AML-193 (cell line): ENCODE measurements at regions not wholly inside any gene's neighbourhood (a gene's known extent, or its start where the extent isn't known, plus 50 kb on each side); places are given as distances from the start of the nearest gene placed in this dataset.
A peak's percentile ranks its signal among the peaks of the same experiment; 100 is the strongest.
"Not testable (repeated sequence)": the region's sequence is repeated elsewhere in the genome, so short reads cannot be mapped to it uniquely, and the experiment has no call there.

Source experiments
- DNase-seq, 2 experiments: peaks; one replicate each; lab custom pipeline; 2025; lab: John Stamatoyannopoulos, UW

DNA sequence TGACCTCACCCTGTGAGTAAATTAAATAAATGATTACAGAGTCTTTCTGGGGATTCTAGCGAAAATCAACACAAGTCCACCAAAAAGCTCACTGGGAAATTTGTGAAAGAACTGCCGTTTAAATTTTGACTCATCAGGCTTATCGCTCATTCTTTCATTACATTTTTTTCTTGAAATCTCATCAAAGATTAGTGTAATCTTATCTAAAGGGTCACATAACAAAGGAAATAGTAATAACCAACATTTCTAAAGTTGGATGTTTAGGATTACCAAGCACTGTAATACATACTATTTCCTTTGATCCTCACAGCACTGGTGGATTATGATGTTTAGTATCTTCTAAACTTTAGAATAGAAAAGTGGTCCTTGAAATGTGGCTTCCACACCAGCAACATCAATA is 111.1 kb upstream of the CBLB start:
- no peak for DNase-seq

DNA sequence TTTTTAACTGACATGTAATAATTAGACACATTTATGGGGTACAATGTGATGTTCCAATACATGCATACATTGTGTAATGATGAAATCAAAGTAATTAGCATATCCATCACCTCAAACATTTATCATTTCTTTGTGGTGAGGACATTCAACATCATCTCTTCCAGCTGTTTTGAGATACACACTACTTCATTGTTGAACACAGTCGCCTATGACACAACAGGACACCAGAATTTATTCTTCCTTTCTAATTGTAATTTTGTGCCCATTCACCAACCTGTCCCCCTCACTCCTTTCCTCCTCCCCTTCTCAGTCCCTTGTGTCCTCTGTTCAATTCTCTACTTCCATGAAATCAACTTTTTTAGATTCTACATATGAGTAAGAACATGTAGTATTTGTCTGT is 113.4 kb upstream of the CBLB start:
- no peak for DNase-seq

DNA sequence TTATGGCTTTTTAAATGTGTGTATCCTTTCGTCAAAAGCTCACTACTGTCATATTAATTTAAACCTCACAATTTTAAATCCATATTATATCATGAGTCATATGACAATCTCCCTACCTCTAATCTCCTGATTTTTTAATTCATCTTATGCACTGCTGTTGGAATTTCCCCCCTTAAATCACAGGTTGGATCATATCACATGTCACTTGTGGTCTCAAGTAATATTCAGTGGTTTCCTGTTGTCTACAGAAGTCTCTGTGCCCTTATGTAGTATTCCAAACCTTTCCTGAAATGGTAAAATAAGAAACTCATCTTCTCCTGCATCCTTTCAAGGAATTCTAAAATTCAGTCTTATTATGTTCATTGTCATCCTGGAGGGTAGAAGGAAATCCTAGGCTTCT is 116.0 kb upstream of the CBLB start:
- no peak for DNase-seq

DNA sequence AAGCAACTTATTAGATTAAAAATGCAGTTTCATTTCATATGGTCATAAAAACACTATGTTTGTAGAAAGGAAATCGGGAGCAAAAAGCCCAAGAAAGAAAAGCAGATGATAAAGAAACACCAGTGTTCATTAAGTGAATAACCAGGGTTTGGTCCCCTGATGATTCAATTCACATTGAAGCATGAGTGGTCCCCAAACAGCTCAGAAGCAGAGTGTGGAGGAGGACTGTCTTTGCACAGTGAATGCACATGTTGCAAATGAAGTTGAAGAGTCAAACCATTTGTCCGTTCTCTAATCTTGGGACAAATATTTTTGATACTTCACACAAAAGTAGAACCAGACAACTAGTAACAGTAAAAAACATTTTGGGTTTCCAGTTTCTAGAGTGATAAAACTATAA is 117.5 kb upstream of the CBLB start:
- DNase-seq: not testable (repeated sequence)

DNA sequence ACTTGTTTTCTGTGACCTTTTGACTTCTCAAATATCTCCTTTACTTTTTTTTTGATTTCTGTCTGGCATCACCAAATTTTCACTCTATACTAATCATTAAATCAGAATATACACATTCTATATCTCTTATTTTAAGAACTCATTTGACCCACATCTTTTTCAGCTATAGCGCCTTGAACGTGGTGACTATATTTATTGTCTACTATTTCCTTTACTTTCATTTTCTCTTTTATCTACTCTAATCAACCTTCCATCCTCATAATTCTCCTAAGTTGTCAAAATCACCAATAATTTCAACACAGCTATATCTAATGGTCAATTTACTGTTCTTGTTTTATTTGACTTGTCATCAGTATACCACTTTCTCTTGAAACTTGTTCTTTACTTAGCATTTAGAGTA is 119.0 kb upstream of the CBLB start:
- DNase-seq: no peak

DNA sequence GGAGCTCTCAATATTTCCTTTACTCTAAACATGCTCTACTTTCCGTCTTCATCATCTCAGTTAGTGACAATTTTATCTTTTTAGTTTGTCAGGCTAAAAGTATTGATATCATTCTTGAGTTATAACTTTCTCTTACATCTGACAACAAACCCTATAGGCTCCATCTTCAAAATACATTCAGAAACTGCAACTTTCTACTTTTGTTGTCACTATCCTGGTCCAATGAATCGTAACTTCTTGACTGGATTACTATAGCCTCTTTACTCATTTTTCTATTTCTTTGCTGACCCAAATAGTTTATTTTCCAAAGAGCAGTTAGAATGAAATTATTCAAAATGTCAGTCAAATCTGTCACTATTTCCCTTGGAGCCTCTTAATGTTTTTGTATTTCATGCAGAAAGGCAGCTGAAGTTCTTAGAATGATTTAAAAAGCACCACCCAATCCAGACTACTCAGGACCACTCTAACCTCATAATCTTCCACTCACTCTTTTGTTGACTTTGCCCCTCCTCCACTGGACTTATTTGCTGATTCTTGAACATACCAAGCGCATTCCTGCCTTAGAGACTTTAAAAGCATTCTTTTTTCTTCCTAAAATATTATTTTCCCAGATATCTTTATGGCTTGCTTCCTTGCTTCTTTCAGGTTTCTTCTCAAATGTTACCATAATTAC is 119.9 kb upstream of the CBLB start:
- no peak for DNase-seq

DNA sequence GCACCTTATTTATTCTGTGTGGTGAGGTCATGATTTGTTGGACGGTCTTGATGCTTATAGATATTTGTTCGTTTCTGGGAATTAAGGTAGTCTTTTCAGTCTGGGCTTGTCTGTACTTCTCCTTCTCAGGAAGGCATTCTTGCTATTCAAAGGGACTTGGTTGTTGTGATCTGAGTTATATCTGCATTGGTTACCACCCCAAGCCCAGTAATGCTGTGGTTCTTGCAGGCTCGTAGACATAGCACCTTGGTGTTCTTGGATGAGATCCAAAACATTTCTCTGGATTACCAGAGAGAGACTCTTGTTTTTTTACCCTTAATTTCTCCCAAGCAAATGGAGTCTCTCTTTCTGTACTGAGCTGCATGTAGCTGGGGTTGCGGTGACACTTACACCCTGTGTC is 128.0 kb upstream of the CBLB start:
- DNase-seq: no peak

DNA sequence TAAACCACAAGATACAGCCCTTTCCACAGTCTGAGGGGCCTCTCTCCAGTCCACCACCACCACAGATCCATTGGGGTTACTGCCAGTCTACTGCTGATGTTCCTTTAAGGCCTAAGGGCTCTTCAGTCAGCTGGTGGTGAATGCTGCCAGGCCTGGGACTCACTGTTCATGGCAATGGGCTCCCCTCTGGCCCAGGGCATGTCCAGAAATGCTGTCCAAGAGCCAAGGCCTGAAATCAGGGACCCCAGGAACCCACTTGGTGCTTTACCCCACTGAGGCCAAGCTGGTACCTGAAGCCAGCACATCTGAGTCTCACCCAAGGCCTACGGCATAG is 128.6 kb upstream of the CBLB start:
- DNase-seq: no peak

DNA sequence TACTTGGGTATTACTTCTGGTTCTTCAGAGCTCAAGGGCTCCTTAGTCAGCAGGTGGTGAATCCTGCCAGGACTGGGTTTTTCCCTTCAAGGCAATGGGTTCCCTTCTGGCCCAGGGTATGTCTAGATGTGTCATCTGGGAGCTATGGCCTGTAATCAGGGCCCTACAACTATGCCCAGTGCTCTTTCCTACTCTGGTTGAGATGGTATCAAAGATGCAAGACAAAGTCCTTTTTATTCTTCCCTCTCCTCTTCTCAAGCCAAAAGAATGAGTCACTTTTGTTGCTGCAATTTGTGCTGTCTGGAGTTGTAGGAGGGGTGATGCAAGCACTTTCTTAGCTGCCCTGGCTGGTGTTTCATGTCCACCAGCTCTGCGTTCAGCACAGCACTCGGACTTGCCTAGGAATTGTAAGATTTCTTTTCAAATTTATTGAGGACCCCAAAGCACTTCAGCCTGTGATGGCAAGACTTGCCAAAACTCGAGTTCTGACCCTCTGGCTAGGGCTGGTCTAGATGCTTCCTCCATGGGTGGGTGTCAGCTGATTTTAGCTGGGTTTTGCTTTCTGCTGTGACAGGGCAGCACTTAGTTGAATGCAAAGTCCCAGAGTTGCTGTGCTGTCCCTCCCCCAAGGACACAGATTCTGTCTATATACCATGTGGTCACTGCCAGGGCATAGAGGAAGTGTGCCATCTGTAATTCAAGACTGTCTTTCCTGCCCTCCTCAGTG is 129.2 kb upstream of the CBLB start:
- DNase-seq: peak; percentile 84 to 87

DNA sequence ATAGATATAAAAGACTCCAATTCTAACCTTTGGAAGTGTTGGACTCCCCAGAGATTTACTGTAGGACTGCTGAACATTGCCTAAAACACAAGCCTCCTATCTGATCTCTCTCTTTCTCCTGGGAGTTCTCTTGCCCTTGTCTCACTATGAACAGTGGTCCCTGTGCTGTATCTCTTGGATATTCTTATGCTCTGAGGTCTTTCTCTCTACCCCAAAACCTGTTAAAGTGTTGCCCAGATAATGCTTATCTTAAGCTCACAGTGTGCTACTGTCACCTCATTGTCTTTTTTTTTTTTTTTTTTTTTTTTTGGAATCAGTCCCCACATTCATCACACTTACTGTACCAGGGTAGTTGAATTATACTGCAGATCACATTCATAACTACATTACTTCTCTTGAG is 131.0 kb upstream of the CBLB start:
- DNase-seq: no peak

DNA sequence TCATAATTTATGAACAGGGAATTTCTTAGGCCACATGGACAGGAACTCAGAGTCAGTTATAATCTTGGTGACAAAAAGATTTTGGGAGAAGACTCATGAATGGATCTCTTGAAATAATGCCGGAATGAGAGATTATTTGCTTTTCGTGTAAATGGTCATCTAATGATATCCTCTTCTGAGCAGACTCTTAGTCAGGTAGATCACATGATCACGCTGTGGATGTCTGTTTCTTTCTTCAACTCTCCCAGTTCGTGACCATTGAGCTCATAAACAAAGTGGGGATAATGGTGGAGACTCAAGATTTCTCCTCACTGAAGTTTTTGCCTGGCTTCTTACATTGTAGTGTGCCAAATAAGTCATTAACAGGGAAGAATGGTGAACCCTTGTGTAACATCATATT is 133.1 kb upstream of the CBLB start:
- DNase-seq: no peak

DNA sequence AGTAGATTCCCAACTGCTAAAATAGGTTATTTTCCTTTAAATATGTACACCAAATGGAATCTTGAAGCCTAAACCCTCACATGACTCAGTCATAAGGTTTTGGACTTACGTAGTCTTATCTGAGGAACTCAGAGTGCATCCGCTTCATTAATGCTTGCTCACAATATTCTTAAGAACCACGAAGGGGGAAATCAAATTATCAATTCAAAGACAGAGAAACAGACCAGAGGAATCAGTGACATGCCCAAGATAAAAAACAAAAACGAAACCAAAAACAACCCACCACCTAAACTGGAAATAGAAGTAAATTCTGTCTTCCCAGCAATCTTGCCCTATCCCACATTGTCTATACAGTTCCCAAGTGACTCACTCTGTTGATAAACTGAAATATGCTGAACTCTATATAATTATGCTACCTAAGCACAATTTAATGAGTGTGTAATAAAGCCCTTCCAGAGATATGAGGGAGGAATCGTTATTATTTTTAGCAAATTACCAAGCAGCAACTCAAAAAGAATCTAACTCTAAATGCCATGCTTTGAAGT is 135.4 kb upstream of the CBLB start:
- no peak for DNase-seq

DNA sequence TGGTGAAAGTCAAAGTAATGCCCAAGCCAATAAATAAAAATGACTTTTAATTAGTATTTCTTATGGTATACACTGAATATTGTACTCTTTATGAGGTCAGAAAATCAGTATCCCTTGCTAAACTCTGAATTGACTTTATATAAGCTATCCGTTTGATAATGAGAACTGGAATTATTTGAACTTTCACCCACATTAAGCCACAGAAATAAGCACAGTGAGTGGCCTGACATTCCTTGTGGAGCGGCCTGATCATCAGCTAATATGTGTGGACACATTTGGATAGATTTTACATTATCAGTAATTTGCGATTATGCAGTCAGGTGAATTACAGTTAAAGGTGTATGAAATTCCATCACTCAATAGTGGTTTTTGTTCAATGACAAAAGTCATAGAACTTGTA is 136.0 kb upstream of the CBLB start:
- DNase-seq: no peak

DNA sequence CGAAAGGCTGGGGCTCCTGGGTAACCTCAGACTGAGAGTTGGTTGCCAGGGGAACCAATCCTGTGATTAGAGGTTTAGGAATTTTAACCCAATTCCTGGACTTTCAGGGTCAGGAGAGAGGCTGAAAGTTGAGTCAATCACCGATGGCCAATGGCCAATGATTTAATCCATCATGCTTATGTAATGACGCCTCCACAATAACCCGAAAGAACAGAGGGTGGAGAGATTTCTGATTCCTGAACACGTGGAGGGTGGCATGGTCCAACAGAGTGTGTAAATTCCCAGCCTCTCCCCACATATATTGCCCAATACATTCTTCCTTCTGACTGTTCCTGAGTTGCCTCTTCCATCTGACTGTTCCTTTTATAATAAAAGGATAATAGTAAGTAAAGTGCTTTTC is 137.2 kb upstream of the CBLB start:
- no peak for DNase-seq

DNA sequence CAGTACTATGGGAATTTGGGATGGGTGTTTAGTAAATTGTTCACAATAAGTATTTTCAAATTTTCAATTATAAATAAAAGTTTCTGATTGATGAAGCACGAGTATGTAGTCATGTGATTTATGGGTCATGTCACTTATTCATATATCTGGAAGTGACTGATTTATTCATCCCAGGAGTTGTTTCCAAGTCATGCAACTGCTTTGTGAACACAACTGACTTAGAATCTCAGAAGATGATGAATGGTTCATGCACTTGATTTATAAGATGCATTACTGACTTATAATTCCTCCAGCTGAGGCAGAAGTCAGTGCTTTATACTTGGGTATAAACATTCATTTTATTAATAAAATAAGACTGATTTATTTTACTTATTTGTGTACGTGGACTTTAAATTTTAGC is 137.8 kb upstream of the CBLB start:
- no peak for DNase-seq

DNA sequence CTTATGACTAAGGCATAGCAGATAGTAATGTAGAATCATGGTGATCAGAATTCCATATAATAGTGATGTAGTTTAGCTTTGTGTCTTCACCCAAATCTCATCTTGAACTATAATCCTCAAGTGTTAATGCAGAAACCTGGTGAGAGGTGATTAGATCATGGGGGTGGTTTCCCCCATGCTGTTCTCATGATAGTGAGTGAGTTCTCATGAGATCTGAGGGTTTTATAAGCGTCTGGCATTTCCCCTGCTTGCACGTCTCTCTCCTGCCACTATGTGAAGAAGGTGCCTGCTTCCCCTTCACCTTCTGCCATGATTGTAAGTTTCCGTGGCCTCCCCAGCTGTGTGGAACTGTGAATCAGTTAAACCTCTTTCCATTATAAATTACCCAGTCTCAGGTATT is 138.7 kb upstream of the CBLB start:
- DNase-seq: no peak

DNA sequence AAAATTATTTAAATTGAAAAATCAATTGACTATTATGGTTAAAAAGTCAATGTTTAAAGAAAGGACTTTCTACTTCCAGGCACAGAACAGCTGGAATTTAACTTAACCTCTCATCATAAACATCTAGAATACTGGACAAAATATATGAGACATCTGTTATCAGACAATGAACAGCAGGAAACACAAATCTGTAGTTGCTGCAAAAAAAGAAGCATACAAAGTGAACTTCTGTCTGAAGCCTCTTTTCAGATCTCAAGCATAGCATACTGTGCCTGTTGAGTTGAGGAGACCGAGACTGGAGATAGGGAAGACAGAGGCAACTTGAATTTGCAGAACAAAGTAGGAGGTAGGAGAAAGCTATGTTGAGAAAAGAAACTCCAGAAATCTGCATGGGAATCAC is 140.0 kb upstream of the CBLB start:
- DNase-seq: no peak

DNA sequence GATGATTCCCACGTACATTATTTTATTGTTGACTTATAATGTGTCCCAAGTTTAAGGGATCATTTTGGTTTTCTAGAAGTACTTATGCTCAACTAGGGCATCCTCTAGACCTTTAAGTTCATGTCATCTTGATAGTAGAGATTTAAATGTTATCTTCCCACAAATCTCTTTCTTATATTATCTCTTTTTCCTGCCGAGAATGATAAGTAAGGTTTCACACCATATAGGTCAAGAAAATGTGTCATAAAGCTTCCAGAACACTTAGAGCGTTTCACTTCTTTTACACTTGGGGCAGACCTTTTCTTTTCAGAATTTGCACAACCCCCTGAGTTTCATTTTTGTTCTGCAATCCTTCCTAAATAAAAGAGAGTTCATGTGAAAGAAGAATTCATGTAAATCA is 142.0 kb upstream of the CBLB start:
- no peak for DNase-seq

DNA sequence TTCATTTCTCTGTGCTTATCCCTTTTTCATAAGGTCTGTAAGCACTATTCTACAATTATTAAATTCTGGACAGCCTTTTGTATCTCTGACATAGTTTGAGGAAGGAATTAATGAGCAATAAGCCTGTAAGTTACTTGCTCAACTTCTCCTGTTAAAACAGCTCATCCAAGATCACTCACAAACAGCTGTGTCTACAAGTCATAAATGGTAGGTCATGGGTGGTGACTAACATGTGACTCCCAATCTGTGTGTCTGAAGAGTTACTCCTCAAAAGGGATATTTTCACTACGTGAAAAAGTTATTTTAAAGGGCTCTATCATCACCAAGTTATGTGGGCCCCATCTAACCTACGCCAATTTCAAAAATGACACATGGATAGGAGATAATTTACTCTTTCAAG is 145.2 kb upstream of the CBLB start:
- peak; percentile 17 to 21 for DNase-seq

DNA sequence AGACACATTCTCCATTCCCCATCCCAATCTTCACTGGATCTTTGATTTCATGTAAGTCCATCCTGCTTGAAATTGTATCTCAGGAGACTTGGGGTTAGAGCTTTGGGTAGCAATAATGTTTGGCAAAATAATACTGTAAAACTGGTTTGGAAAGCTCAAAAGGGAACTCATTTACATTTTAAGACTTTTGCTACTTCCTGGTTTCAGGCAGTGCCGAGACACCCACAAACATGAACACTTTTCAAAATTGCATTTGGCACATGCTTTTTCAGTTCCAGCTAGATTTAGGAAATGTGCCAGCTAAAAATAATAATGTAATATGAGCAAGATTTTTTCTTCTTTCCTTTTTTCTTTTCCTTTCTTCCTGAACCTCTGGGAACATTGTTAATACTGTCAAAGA is 145.7 kb upstream of the CBLB start:
- DNase-seq: no peak

DNA sequence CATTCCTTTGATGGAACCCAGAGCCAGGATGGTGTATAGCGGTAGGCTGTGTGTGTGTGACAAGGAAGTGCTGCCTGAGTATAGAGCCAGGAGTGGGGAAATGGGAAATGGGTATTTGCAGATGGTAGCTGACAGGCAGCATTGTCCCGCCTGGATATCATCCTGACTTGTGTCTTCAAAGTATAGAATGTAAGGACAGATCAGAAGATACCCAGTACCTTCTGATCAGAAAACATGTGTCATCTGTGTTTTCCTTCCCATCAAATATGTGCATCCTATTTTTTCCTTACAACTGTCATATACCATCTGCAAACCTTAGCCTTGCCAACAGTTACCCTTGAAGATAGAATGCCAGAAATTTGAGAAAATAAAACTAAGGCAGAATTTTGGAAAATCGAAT is 146.2 kb upstream of the CBLB start:
- DNase-seq: no peak

DNA sequence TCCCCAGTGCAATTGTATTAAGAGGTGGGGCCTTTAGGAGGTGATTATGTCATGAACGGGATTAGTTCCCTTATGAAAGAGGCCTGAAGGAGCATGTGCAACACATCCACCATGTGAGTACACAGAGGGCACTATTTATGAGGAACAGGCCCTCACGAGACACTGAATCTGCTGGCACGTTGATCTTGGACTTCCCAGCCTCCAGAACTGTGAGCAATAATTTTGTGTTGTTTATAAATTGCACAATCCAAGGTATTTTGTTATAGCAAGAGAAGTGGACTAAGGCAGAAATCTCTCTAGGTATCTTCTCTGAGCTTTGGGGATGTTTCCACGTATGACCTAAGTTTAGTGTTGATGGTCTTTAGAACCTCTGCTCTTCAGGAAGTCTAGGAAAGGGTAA is 149.3 kb upstream of the CBLB start:
- no peak for DNase-seq

DNA sequence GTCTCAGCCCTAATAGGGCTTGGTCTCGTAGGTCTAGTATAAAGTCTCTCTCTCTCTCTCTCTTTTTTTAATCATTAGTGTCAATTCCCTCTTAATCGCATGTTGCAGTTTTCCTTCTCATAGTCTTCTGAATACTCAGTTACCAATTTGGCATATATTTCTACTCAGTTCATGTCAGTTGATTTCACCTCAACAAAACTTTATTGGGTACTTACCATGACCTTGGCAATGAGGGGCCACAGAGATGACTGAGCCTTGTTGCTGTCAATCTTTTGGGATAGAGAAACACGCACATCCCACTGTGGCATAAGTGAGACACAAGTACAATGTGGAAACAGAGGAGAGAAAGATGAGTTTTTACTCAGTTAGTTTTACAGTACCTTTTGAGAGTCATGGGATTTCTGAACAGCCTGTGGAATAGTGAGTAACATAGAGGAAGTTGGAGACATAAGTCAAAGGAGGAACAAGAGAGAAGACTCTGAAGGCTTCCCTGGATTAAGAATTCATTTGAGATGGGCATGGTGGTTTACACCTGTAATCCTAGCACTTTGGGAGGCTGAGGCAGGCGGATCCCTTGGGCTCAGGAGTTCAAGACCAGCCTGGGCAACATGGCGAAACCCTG is 150.2 kb upstream of the CBLB start:
- DNase-seq: peak in 1 of 2 experiments; percentile 6

DNA sequence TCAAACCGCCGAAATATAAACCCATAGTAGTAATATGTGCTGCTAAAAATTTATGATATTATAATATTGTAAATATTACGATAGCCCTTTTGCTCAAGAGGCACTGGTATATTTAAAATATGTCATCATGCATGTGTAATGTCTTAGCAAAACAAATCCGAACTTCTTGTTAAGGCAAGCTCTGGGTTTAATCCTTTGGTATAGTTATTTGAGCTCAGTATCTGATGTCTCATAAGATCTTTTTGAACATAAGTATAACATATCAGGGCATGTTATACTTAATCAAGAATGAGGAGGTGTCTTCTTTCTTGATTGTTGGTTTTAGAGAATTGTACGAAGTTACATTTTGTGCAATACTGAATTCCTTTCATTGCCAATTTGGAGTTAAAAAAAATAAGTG is 154.1 kb upstream of the CBLB start:
- no peak for DNase-seq
